ENCODE measurements at regions not wholly inside any gene's neighbourhood (a gene's known extent, or its start where the extent isn't known, plus 50 kb on each side); places are given as distances from the start of the nearest gene placed in this dataset.

- TF ChIP-seq EP300 (IDR thresholded peaks at IDR 0.05; ENCODE audit: low read depth) (no peak), POLR2AphosphoS5 (IDR thresholded peaks at IDR 0.05) (no peak), POLR2A (IDR thresholded peaks at IDR 0.05) (no peak)
- TF ChIP-seq, protein P1, sequence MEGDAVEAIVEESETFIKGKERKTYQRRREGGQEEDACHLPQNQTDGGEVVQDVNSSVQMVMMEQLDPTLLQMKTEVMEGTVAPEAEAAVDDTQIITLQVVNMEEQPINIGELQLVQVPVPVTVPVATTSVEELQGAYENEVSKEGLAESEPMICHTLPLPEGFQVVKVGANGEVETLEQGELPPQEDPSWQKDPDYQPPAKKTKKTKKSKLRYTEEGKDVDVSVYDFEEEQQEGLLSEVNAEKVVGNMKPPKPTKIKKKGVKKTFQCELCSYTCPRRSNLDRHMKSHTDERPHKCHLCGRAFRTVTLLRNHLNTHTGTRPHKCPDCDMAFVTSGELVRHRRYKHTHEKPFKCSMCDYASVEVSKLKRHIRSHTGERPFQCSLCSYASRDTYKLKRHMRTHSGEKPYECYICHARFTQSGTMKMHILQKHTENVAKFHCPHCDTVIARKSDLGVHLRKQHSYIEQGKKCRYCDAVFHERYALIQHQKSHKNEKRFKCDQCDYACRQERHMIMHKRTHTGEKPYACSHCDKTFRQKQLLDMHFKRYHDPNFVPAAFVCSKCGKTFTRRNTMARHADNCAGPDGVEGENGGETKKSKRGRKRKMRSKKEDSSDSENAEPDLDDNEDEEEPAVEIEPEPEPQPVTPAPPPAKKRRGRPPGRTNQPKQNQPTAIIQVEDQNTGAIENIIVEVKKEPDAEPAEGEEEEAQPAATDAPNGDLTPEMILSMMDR (IDR thresholded peaks at IDR 0.05) = no peak
- no peak for DNase-seq
- no peaks in the 10 kb centered on the region for H3K27me3 ChIP-seq
- no peaks in the 10 kb centered on the region for H3K4me1 ChIP-seq
- in situ Hi-C loops (cut with MboI; ENCODE audit: low pct_ligation_motif_present in 1 of 4, low pct_unique_long_range_greater_than_20kb in 1 of 4, low sequenced_read_pairs in 3 of 4) = no loop called here
- no peaks in the 10 kb centered on the region for H3K36me3 ChIP-seq
- WGBS, 2 donors (ENCODE audit: low coverage in 1 of 2) = 61 to 66% methylated on average over 4 of the region's 4 CpGs
- no peak overlapping the region for H3K27ac ChIP-seq
- intact Hi-C loops (cut with DNase I; ENCODE audit: low total_unique reads) = no loop called here
- H3K9me3 ChIP-seq = no peaks in the 10 kb centered on the region
- H3K4me3 ChIP-seq = no peak overlapping the region
These were observed 195.8 kb upstream of the PKN2 start for GRCh38 chr1:88488237-88488636.

DNA sequence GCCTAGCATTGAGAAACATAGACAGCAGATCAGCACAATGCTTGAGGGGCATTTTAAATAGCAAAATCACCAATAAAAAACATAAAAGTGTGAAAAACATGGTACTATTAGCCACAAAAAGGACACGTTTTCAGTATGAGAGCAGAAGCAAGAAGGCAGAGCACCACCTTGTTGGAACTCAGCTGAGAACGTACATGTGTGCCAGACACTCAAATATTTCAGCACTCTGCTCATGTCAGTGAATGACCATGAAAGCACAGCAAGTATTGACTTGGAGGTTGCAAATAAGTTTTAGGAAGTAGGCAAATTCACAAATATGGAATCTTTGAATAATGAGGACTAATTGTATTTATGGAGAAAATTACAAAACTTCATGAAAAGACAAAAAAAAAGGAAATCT, 193.4 kb upstream of the PKN2 start:
- H3K9me3 ChIP-seq = no peaks in the 10 kb centered on the region
- TF ChIP-seq POLR2A (IDR thresholded peaks at IDR 0.05) (no peak), POLR2AphosphoS5 (IDR thresholded peaks at IDR 0.05) (no peak), EP300 (IDR thresholded peaks at IDR 0.05; ENCODE audit: low read depth) (no peak)
- TF ChIP-seq, protein P1 (IDR thresholded peaks at IDR 0.05) = no peak
- DNase-seq = no peak
- intact Hi-C loops (cut with DNase I; ENCODE audit: low total_unique reads) (loop anchor here (5.0 kb wide), 1 partner anchor 1478 kb away; no protein-coding TSS in a partner anchor), in situ Hi-C loops (cut with MboI; ENCODE audit: low pct_ligation_motif_present in 1 of 4, low pct_unique_long_range_greater_than_20kb in 1 of 4, low sequenced_read_pairs in 3 of 4) (no loop called here)
- WGBS, 2 donors (ENCODE audit: low coverage in 1 of 2) = 57 to 67% methylated on average over 1 to 2 of the region's 2 CpGs
- no peaks in the 10 kb centered on the region for H3K27me3 ChIP-seq
- H3K36me3 ChIP-seq = no peaks in the 10 kb centered on the region
- H3K4me1 ChIP-seq = no peaks in the 10 kb centered on the region
- no peak overlapping the region for H3K27ac ChIP-seq
- no peak overlapping the region for H3K4me3 ChIP-seq

DNA sequence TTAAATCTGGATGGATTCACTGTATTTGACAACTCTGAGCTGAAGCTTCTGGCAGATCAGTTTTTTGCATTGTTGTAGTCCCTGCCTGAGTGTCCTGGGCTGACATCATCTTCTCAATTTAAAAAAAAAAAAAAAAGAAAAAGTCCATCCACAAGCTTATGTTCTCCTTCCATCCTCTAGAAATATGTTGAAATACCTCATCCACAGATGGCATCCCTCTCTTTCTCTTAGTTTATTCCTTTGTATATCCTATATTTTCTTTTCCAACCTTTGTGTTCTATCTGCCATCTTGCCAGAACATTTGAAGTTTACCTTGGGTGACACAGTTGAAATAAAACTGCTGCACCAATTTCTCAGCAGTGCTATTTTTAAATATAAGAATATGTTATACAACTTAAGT, 184.4 kb upstream of the PKN2 start:
- H3K4me3 ChIP-seq = no peak overlapping the region
- no peaks in the 10 kb centered on the region for H3K36me3 ChIP-seq
- no peak for DNase-seq
- in situ Hi-C loops (cut with MboI; ENCODE audit: low pct_ligation_motif_present in 1 of 4, low pct_unique_long_range_greater_than_20kb in 1 of 4, low sequenced_read_pairs in 3 of 4) = no loop called here
- intact Hi-C loops (cut with DNase I; ENCODE audit: low total_unique reads) = no loop called here
- no peak for TF ChIP-seq POLR2AphosphoS5 (IDR thresholded peaks at IDR 0.05)
- TF ChIP-seq POLR2A (IDR thresholded peaks at IDR 0.05) = no peak
- TF ChIP-seq, protein P1 (IDR thresholded peaks at IDR 0.05) = no peak
- H3K4me1 ChIP-seq = no peaks in the 10 kb centered on the region
- no peak overlapping the region for H3K27ac ChIP-seq
- no peaks in the 10 kb centered on the region for H3K9me3 ChIP-seq
- no peaks in the 10 kb centered on the region for H3K27me3 ChIP-seq

DNA sequence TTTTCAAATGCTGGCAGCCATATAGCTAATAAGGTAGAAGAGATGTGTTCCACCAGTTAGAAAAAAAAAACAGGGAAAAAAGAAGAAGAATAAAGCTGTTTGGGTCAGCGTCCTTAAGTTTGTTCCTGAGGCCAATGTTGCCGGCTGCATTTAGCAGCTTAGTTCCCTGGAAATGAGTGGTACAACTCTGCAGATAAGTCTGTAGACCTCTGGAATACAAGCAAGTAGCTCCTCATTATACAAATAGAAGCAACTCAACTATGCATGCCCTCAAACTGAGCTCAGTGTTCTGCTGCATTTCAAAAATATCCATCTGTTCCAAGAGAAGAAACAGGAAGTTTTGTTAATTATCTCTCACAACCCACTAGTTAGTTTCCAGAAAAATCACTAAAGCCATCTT, 181.2 kb upstream of the PKN2 start:
- no peaks in the 10 kb centered on the region for H3K9me3 ChIP-seq
- no peaks in the 10 kb centered on the region for H3K27me3 ChIP-seq
- H3K4me3 ChIP-seq = no peak overlapping the region
- intact Hi-C loops (cut with DNase I; ENCODE audit: low total_unique reads) (no loop called here), in situ Hi-C loops (cut with MboI; ENCODE audit: low pct_ligation_motif_present in 1 of 4, low pct_unique_long_range_greater_than_20kb in 1 of 4, low sequenced_read_pairs in 3 of 4) (no loop called here)
- H3K4me1 ChIP-seq = no peaks in the 10 kb centered on the region
- TF ChIP-seq POLR2AphosphoS5 (IDR thresholded peaks at IDR 0.05) (no peak), EP300 (IDR thresholded peaks at IDR 0.05; ENCODE audit: low read depth) (no peak), POLR2A (IDR thresholded peaks at IDR 0.05) (no peak)
- TF ChIP-seq, protein P1 (IDR thresholded peaks at IDR 0.05) = no peak
- 78 to 80% methylated on average over 2 of the region's 2 CpGs for WGBS, 2 donors (ENCODE audit: low coverage in 1 of 2)
- no peak for DNase-seq
- no peak overlapping the region for H3K27ac ChIP-seq
- H3K36me3 ChIP-seq = no peaks in the 10 kb centered on the region
